Fibroblast of skin of back (primary cell): ENCODE measurements at regions not wholly inside any gene's neighbourhood (a gene's known extent, or its start where the extent isn't known, plus 50 kb on each side); places are given as distances from the start of the nearest gene placed in this dataset.

ENCODE experiments used
- DNase-seq: peaks from one replicate; pipeline ENCODE4 v3.0.0-alpha.2; 2013

- peak; percentile 37 for DNase-seq
Measured at GRCh38 chr5:111574311-111574710, 62.0 kb upstream of the STARD4 start.

- no peak for DNase-seq
Measured at GRCh38 chr5:111572561-111572960, 60.2 kb upstream of the STARD4 start.

- DNase-seq: no peak
Measured at GRCh38 chr5:111563031-111563822, 50.9 kb upstream of the STARD4 start.

GRCh38 chr5:111562561-111562960 lies 50.2 kb upstream of the STARD4 start:
- no peak for DNase-seq
